Mucosa of rectum (tissue), 2 donors: ENCODE measurements at regions not wholly inside any gene's neighbourhood (a gene's known extent, or its start where the extent isn't known, plus 50 kb on each side); places are given as distances from the start of the nearest gene placed in this dataset.
"Not testable (repeated sequence)": the region's sequence is repeated elsewhere in the genome, so short reads cannot be mapped to it uniquely, and the experiment has no call there.

Experiments used
- H3K27ac ChIP-seq, 2 donors: one replicate each; pipeline ENCODE4 v1.7.0; 2013; ENCODE audit warnings: inconsistent platforms in 2 of 2, low read depth in 2 of 2, low read length in 2 of 2
- H3K27me3 ChIP-seq, 2 donors: one replicate each; pipeline ENCODE4 v1.7.0; 2013; ENCODE audit warnings: low read length in 2 of 2; ENCODE audit not compliant: control insufficient read depth in 2 of 2, insufficient read depth in 2 of 2
- H3K36me3 ChIP-seq, 2 donors: one replicate each; pipeline ENCODE4 v1.7.0; 2013; ENCODE audit warnings: low read length in 2 of 2; ENCODE audit not compliant: control insufficient read depth in 2 of 2, insufficient read depth in 2 of 2
- H3K4me1 ChIP-seq, 2 donors: one replicate each; pipeline ENCODE4 v1.7.0; 2013; ENCODE audit warnings: low read length in 2 of 2, mild to moderate bottlenecking in 1 of 2; ENCODE audit not compliant: control insufficient read depth in 2 of 2, insufficient read depth in 2 of 2
- H3K4me3 ChIP-seq, 2 donors: one replicate each; pipeline ENCODE4 v1.7.0; 2013; ENCODE audit warnings: low read length in 2 of 2
- H3K9ac ChIP-seq, 2 donors: one replicate each; pipeline ENCODE4 v1.7.0; 2013; ENCODE audit warnings: low read length in 2 of 2, low read depth in 1 of 2, mild to moderate bottlenecking in 1 of 2
- H3K9me3 ChIP-seq, 2 donors: one replicate each; pipeline ENCODE4 v1.7.0; 2013; ENCODE audit warnings: low read length in 2 of 2; ENCODE audit not compliant: control insufficient read depth in 2 of 2
- donor health status: healthy.
- donor health status: Normal muscosa, but diverticular disease.

- Histone ChIP-seq H3K36me3 (no peaks in the 10 kb centered on the region), H3K4me3 (no peak overlapping the region), H3K27ac (no peak overlapping the region), H3K27me3 (peaks cover 0 to 2% of the 10 kb centered on the region in 2 donors), H3K9ac (no peak overlapping the region), H3K9me3 (no peaks in the 10 kb centered on the region), H3K4me1 (no peaks in the 10 kb centered on the region)
These were observed 87.4 kb upstream of the FOXQ1 start for GRCh38 chr6:1224514-1224913.

GRCh38 chr6:1222728-1223595, 88.9 kb upstream of the FOXQ1 start:
- H3K27ac ChIP-seq = no peak overlapping the region
- no peaks in the 10 kb centered on the region for H3K9me3 ChIP-seq
- no peak overlapping the region for H3K9ac ChIP-seq

GRCh38 chr6:1217396-1217795, 94.5 kb upstream of the FOXQ1 start:
- Histone ChIP-seq H3K36me3 (no peaks in the 10 kb centered on the region), H3K4me3 (no peak overlapping the region), H3K4me1 (no peaks in the 10 kb centered on the region), H3K9me3 (no peaks in the 10 kb centered on the region), H3K27ac (no peak overlapping the region), H3K27me3 (no peaks in the 10 kb centered on the region), H3K9ac (no peak overlapping the region)

More at GRCh38 chr6:1222728-1223595, 88.9 kb upstream of the FOXQ1 start:
- no peak overlapping the region for H3K4me3 ChIP-seq
- peaks cover 0 to 2% of the 10 kb centered on the region in 2 donors for H3K27me3 ChIP-seq
- no peaks in the 10 kb centered on the region for H3K4me1 ChIP-seq
- H3K36me3 ChIP-seq = no peaks in the 10 kb centered on the region

- H3K9me3 ChIP-seq = no peaks in the 10 kb centered on the region
- no peak overlapping the region for H3K27ac ChIP-seq
These were observed 95.4 kb upstream of the FOXQ1 start for GRCh38 chr6:1216488-1216974.

GRCh38 chr6:1215884-1216487, 95.9 kb upstream of the FOXQ1 start:
- Histone ChIP-seq H3K27ac (no peak overlapping the region), H3K4me3 (no peak overlapping the region), H3K9me3 (no peaks in the 10 kb centered on the region), H3K9ac (no peak overlapping the region), H3K36me3 (no peaks in the 10 kb centered on the region), H3K4me1 (no peaks in the 10 kb centered on the region), H3K27me3 (no peaks in the 10 kb centered on the region)

More at GRCh38 chr6:1216488-1216974, 95.4 kb upstream of the FOXQ1 start:
- H3K4me1 ChIP-seq = no peaks in the 10 kb centered on the region
- no peak overlapping the region for H3K4me3 ChIP-seq
- H3K27me3 ChIP-seq = no peaks in the 10 kb centered on the region
- H3K36me3 ChIP-seq = no peaks in the 10 kb centered on the region
- H3K9ac ChIP-seq = no peak overlapping the region

- Histone ChIP-seq H3K4me1 (no peaks in the 10 kb centered on the region), H3K4me3 (no peak overlapping the region), H3K9ac (no peak overlapping the region), H3K36me3 (no peaks in the 10 kb centered on the region), H3K27me3 (no peaks in the 10 kb centered on the region), H3K9me3 (no peaks in the 10 kb centered on the region), H3K27ac (no peak overlapping the region)
These were observed 96.9 kb upstream of the FOXQ1 start for GRCh38 chr6:1215023-1215422.

- Histone ChIP-seq H3K4me1 (no peaks in the 10 kb centered on the region), H3K36me3 (no peaks in the 10 kb centered on the region), H3K27me3 (no peaks in the 10 kb centered on the region), H3K27ac (no peak overlapping the region), H3K4me3 (no peak overlapping the region), H3K9me3 (no peaks in the 10 kb centered on the region), H3K9ac (no peak overlapping the region)
These were observed 99.0 kb upstream of the FOXQ1 start for GRCh38 chr6:1212919-1213318.

GRCh38 chr6:1212138-1212537, 99.8 kb upstream of the FOXQ1 start:
- not testable (repeated sequence) for H3K9me3 ChIP-seq

GRCh38 chr6:1210631-1211030, 101.3 kb upstream of the FOXQ1 start:
- not testable (repeated sequence) for H3K4me1 ChIP-seq, H3K27me3 ChIP-seq

More at GRCh38 chr6:1212138-1212537, 99.8 kb upstream of the FOXQ1 start:
- not testable (repeated sequence) for H3K4me1 ChIP-seq, H3K4me3 ChIP-seq, H3K36me3 ChIP-seq, H3K27ac ChIP-seq, H3K27me3 ChIP-seq, H3K9ac ChIP-seq

GRCh38 chr6:1208876-1209275, 103.0 kb upstream of the FOXQ1 start:
- Histone ChIP-seq H3K27ac (no peak overlapping the region), H3K4me1 (no peaks in the 10 kb centered on the region)

More at GRCh38 chr6:1210631-1211030, 101.3 kb upstream of the FOXQ1 start:
- not testable (repeated sequence) for H3K27ac ChIP-seq, H3K9ac ChIP-seq, H3K36me3 ChIP-seq, H3K4me3 ChIP-seq, H3K9me3 ChIP-seq

More at GRCh38 chr6:1208876-1209275, 103.0 kb upstream of the FOXQ1 start:
- Histone ChIP-seq H3K9me3 (no peaks in the 10 kb centered on the region), H3K9ac (no peak overlapping the region), H3K36me3 (no peaks in the 10 kb centered on the region), H3K27me3 (peaks cover 0 to 3% of the 10 kb centered on the region in 2 donors), H3K4me3 (no peak overlapping the region)
